ENCODE measurements at regions not wholly inside any gene's neighbourhood (a gene's known extent, or its start where the extent isn't known, plus 50 kb on each side); places are given as distances from the start of the nearest gene placed in this dataset.

- Histone ChIP-seq H3K4me1 (peaks cover 7 to 67% (median 42%) of the 10 kb centered on the region in 9 donors), H3K4me3 (no peak overlapping the region), H3K27ac (no peak overlapping the region), H3K36me3 (no peaks in the 10 kb centered on the region), H3K27me3 (no peaks in the 10 kb centered on the region), H3K9me3 (peaks cover 0 to 7% (median 0%) of the 10 kb centered on the region in 11 donors)
- ATAC-seq (no peak), DNase-seq (no peak)
- 97 to 98% methylated on average over 12 of the region's 12 CpGs for WGBS, 2 donors
- intact Hi-C loops (cut with DNase I): loop anchor here in 3 of 10 donors (5.0 to 10.0 kb wide), 6 partner anchors 72 to 766 kb away; partner anchors contain the start of gene JARID2 (in 2 of the 3)
- no peak for TF ChIP-seq CTCF (IDR thresholded peaks at IDR 0.05)
These were observed 536.7 kb upstream of the JARID2 start for GRCh38 chr6:14709066-14709670.

GRCh38 chr6:14709900-14710299 is 536.0 kb upstream of the JARID2 start:
- intact Hi-C loops (cut with DNase I): loop anchor here in 6 of 10 donors (5.0 to 10.0 kb wide), 8 partner anchors 73 to 765 kb away; partner anchors contain the start of gene JARID2 (in 4 of the 6)
- ATAC-seq: no peak

GRCh38 chr6:14710421-14710820 is 535.4 kb upstream of the JARID2 start:
- no peaks in the 10 kb centered on the region for H3K36me3 ChIP-seq
- intact Hi-C loops (cut with DNase I): loop anchor here in 5 of 10 donors (5.0 to 10.0 kb wide), 5 partner anchors 73 to 534 kb away; partner anchors contain the start of gene JARID2 (in 2 of the 5)
- DNase-seq (no peak), ATAC-seq (no peak)
- no peak overlapping the region for H3K4me3 ChIP-seq
- H3K27ac ChIP-seq: peak overlapping the region in 1 of 10 donors; percentile 73
- H3K27me3 ChIP-seq: no peaks in the 10 kb centered on the region
- no peak for TF ChIP-seq CTCF (IDR thresholded peaks at IDR 0.05)
- peaks cover 0 to 7% (median 0%) of the 10 kb centered on the region in 11 donors for H3K9me3 ChIP-seq
- WGBS, 2 donors: 97% methylated on average over 5 of the region's 5 CpGs
- H3K4me1 ChIP-seq: peaks cover 7 to 56% (median 39%) of the 10 kb centered on the region in 9 donors

More at GRCh38 chr6:14709900-14710299, 536.0 kb upstream of the JARID2 start:
- Histone ChIP-seq H3K27me3 (no peaks in the 10 kb centered on the region), H3K4me3 (no peak overlapping the region), H3K9me3 (peaks cover 0 to 7% (median 0%) of the 10 kb centered on the region in 11 donors), H3K36me3 (no peaks in the 10 kb centered on the region), H3K4me1 (peaks cover 7 to 62% (median 43%) of the 10 kb centered on the region in 9 donors), H3K27ac (peak overlapping the region in 1 of 10 donors; percentile 73)
- TF ChIP-seq CTCF (IDR thresholded peaks at IDR 0.05): no peak
- 95% methylated on average over 4 of the region's 4 CpGs for WGBS, 2 donors
- no peak for DNase-seq

GRCh38 chr6:14711056-14711703 is 534.7 kb upstream of the JARID2 start:
- H3K9me3 ChIP-seq: peaks cover 0 to 7% (median 0%) of the 10 kb centered on the region in 11 donors
- intact Hi-C loops (cut with DNase I): loop anchor here in 5 of 10 donors (5.0 to 10.0 kb wide), 5 partner anchors 74 to 534 kb away; partner anchors contain the start of gene JARID2 (in 2 of the 5)
- peaks cover 7 to 49% (median 32%) of the 10 kb centered on the region in 9 donors for H3K4me1 ChIP-seq
- peak; percentile 22 to 73 (median 46) for TF ChIP-seq CTCF (IDR thresholded peaks at IDR 0.05)
- H3K36me3 ChIP-seq: no peaks in the 10 kb centered on the region
- no peak overlapping the region for H3K4me3 ChIP-seq
- no peaks in the 10 kb centered on the region for H3K27me3 ChIP-seq
- peak in 1 of 8 donors; percentile 12 for ATAC-seq
- H3K27ac ChIP-seq: peak overlapping the region in 1 of 10 donors; percentile 73
- 70 to 74% methylated on average over 3 of the region's 3 CpGs for WGBS, 2 donors
- peak in 1 of 2 donors; percentile 49 for DNase-seq
